NCI-H748 treated with DMSO at 0.1 percent for 48 hours (cell line): ENCODE measurements at regions not wholly inside any gene's neighbourhood (a gene's known extent, or its start where the extent isn't known, plus 50 kb on each side); places are given as distances from the start of the nearest gene placed in this dataset.

ENCODE experiments used
- DNase-seq: peaks from one replicate; lab custom pipeline; 2025; lab: John Stamatoyannopoulos, UW

DNA sequence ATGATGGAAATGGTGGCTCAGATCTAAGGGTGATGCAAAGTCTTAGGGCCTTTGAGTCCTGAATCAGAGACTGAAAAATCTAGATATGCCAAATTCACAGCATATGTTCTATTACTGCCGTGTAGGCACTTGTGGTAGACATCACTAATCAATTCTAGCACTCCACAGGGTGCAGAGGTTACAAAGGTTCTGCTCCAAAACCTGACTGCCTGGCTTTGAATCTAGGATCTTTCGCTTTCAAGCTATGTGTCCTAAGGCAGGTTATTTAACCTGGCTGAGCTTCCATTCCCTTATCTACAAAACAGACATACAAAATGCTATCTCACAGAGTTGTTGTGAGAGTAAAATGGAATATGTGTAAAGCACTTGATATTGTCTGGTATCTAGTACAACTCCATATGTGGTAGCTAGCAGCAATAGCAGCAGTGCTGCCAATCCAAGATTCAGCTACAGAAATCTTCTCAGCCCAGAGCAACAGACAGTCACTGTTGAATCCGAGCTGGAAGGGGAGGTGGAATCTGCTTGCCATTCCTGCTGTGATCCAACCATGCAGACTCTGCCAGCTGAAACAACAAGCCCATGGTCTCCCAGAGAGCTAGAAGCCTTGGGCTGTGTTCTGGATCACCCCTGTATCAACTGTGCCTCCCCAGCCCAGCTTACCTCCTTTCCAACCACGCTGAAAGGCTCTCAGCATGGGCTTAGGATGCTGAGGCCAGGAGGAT, 206.9 kb downstream of the TFAP2C start:
- no peak for DNase-seq

DNA sequence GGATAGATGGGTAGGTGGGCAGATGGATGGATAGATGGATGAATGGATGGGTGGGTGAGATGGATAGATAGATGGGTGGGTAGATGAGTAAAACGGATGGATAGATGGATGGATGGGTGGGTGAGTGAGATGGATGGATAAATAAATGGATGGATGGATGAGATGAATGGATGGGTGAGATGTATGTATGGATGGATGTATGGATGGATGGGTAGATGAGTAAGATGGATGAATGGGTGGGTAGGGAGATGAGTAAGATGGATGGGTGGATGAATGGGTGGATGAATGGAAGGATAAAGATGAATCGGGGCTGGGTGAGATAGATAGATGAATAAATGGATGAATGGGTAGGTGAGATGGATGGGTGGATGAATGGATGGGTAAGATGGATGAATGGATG, 210.1 kb downstream of the TFAP2C start:
- no peak for DNase-seq

DNA sequence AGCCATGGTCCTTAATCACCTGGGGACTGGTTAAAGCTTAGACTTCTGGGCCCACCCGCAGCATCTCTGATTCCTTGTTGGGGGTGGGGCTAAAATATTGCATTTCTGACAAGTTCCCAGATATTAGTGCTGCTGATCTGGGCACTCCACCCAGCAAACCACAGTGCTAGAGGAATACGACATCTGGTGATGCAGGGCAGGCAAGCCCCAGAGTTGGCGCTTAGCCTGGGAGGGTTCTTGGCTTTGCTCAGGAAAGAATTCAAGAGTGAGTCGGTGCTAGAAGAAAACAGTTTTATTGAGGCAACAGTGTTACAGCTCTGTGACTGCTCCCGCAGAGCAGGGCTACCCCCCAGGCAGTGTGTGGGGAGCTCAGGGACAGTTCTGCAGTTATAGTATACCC, 210.7 kb downstream of the TFAP2C start:
- no peak for DNase-seq

DNA sequence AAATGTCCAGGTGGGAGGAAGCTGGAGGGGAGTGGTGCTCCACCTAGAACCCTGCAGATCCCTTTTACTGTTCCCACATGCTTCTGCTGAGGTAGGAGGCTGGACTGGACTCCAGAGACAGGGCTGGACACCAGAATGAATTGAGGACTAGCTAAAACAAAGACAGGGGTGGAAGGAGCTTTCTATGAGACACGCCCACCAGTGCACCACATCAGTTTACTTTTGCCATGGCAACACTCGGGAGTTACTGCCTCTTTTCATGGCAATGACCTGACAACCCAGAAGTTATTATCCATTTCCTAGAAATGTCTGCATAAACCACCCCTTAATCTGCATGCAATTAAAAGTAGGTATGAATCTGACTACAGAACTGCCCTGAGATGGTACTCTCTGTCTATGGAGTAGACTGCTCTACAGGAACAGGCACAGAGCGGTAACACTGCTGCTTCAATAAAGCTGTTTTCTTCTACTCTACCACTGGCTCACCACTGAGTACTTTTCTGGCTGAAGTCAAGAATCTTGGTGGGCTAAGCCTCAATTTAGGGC, 211.7 kb downstream of the TFAP2C start:
- no peak for DNase-seq

DNA sequence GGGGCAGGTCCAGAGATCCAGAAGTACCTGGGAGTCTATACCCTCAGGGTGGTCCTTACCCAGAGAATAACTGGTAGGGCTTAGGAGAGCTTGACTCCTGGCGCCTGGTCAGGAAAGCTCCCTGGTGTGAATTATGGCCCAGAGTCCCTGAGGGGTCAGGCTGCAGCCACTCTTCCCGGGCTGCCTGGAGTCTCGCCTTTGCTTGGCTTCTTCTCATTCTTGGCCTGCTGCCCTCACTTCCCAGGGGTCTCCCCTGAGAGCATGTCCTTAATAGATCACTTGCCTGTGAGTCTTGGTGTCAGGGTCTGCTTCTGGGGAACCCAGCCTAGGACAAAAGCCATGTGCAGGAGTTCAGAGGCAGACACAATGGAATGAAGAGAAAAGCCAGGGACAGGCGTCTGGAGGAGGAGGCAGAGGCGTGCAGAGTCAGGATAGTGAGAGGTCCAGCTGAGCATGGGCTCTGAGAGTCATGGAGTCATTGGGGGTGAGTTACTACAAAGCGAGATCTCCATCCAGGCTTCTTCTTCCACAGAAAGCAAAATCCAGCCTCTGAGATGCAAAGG, 212.3 kb downstream of the TFAP2C start:
- DNase-seq = no peak

DNA sequence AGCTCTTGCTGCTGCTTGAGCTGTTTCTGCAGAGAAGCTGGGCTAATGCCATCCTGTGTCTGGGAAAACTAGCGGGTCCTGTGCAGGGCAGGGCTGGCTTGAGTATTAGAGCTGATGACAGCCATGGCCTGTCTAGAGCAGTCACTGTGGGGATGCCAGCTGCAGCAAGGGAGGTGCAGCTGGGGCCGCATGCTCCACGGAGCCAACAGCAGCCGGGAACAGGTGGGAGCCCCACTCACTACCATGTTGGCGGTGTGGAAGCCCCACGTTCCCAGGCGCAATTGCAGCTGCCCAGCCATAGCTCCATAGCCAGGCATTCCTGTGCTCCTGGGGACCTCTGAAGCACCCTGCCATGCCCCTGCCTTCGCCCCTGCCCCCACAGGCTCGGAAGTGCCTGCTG, 212.9 kb downstream of the TFAP2C start:
- DNase-seq = no peak

DNA sequence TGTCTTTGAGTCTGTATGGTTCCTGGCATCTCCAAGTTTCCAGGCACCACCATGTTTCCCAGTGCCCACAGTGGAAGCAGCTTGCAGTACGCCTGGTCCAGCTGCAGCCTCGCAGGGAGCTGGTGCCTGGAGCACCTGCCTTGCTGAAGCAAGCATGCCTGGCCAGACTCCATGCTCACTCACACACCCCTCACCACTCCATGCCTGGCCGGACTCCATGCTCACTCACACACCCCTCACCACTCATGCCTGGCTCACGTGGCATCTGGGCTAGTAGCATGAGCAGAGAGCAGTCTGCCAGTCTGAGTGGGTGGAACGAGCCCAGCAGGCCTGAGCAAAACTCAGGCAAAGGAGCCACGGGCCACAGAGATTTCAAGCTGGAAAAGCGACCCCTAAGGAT, 214.3 kb downstream of the TFAP2C start:
- no peak for DNase-seq

DNA sequence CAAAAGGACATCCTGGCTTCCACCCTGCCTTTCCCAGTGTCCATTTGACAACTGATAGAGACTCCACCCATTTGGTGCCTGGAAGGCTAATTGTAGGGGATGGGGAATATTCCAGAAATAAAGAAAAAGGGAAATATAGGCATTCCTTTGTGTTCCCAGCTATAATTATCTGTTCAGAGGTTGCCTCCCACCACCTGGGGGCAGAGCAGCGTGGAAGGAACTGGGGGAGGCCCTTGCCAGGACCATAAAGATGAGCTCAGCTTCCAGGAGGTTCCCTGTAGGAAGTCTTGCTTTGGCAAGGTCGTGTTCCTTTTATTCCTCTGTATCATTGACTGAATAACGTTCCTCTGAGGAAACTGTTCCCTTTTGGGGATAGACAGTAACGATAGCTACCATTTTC, 214.7 kb downstream of the TFAP2C start:
- DNase-seq = no peak

DNA sequence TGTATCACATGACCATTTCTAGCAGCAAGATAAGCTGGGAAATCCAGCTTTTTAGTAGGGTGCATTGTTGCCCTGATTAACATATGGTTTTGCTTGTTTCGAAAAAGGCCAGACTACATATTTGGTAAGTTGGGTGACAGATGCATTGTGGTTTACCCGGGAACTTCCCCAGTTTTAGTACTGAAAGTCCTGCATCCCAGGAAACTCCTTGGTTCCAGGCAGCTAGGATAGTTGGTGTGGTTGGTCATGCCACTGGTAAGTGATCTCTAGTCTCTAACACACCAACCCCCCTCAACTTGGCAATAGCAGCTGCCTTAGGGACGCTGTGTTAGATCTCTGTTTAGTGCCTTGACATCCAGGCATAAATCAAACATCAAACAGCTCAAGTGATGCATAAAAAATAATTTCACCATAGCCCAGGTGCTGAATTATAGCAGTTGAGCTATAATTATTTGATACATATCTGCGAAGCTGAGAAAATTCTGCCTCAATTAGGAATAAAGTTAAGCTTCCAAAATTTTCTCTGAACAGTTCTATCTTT, 216.5 kb downstream of the TFAP2C start:
- DNase-seq = no peak

DNA sequence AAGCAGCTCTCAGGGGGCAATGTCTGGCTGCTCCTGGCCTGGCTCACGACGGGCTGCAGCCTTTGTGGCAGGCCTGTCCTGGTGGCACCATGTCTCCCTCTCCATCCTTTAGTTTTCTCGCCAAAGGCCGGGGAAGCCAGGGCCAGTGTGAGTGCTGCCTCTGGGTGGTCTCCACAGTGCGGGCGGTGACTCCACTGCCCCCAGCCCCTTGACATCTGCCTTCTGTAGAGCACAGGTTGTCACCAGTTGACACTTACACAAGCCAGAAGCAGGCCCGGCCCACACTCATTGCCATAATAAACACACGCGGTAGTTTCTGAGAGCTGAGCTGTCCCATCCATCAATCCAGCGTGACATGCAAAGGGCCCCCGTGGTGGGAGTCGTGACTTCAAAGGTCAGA, 219.5 kb downstream of the TFAP2C start:
- DNase-seq = no peak

DNA sequence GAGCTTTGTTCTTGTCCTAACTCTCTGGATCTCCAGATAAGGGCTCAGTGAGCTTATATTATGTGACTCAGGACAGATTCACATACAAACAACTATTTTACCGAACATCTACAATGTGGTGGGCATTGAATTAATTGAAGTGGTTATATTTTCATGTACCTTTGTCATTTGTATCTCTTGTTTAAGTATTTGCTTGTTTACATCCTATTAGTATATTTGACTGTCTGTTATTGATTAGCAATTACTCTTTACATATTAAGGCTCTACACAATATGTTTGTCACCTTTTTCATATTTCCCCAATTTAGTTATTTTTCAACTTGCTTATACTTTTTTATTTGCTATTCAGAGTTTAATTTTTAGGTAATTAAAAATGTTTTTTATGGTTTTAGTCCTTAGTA, 222.4 kb downstream of the TFAP2C start:
- no peak for DNase-seq

DNA sequence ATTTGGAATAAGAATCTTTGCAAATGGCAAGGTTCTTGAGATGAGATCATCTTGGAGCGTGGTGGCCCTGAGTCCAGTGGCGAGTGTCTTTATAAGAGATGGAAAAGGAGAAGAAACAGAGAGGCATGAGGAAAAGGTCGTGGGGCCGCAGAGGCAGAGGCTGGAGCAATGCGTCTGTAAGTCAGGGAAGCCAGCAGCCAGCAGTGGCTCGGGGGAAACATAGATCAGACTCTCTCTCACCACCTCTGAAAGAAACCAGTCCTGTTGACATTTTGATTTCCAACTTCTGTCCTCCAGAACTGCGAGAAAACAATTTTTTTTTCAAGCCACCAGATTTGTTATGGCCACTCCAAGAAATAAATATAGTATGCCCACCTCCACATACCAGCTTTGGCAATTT, 226.6 kb downstream of the TFAP2C start:
- no peak for DNase-seq

DNA sequence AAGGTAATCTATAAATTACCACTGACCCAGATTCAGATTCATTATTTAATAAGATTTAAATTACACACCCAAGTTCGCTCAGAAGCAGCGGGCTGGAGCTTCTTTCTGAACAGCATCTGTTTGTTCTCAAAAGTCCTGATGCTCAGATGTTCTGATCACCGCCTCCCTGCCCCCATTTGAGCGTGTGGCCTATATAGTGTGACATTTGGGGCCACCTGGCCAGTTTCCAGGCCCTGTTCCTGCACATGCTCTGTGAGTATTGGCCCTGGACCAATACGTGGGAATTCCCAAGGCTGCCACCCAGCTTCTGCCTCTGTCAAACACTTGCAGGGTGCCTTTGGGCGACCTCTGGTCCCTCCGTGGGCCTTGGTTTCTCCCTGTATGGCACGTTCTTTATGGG, 228.8 kb downstream of the TFAP2C start:
- no peak for DNase-seq

DNA sequence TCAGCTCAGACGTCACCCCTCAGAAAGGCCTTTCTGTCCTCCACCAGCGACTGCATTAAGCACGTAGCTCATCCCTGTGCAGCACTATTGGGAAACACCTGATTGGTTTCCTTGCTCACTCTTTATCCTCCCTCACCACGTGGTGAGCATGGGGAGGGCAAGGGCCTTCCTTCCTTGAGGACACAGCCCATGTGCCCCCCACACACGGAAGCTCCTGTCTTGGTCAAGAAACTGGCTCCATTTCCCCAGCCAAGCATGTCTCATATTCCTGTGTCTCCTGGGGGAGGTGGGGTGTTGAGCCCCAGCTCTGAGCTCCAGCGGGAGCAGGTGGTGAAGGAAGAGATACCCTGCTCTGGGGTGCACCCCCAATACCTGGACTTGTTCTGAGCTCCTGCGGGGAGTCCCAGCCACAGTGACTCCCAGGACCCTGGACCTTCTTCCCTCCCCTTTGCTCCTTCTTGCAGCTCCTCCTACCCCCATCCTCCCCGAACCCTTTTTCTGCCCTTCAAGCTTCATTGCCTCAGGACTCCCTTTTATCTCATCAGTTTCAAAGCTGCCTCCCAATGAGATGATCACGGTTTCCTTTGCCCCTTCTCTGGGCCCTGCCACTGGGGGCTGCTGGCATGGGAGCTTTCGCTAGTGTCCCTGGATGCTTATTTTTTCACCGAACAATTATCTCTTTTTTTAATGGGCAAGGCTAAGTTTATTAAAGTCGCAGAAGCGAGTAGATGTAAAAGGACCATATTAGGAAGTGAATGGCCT, 230.1 kb downstream of the TFAP2C start:
- no peak for DNase-seq

DNA sequence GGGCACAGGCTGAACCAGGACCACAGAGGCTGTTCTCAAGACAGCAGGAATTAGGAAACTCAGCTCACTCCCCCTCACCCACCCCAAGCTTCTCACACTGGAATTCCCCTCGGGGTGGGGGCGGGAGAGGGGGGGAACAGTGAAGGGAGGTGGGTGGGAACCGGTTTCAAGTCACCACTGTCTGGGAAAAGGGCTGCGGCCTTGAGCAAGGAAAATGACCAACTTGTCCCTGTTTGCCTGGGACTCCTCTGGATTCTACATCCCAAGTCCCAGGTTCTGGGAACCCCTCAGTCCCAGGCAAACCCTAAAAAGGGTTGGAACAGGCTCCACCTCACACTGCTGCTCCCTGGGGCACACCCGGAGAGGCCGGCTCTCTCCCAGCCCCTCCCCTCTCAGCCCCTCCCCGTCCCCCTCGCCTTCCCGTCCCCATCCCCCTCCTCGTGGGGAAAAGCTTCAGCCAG, 230.7 kb downstream of the TFAP2C start:
- DNase-seq = no peak

DNA sequence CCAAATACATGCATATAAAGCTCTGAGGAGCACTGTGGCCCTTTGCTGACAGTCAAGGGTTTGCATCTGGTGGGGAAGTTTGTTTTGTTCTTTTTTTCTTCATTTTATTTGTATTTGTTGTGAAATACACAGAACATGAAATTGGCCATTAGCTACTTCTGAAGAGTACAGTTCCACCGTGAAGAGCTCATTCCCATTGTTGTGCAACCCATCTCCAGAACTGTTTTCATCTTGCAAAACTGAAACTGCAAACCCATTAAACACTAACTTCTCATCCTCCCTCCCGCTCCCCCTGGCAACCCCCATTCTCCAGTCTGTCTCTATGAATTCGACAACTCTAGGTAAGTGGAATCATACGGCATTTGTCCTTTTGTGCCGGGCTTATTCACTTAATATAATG, 231.3 kb downstream of the TFAP2C start:
- no peak for DNase-seq

DNA sequence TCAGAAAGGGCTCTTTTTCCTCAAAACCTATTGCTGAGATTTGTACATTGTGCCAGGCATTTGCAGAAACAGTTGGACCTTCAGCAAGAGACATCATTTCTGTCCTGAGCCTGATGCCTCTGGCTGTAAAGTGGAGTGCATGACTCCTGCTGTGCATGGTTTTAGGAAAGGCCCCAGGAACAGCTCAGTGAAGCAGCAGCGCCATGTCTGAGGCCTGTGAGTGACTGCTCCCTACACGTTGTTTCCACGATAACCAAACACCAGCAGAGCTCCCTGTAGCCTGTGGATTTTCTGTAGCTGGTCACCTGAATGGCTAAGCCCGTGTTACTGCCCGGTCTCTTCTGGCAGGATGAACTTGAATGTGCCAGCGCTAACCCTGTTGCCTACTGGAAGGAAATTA, 232.5 kb downstream of the TFAP2C start:
- DNase-seq = no peak

DNA sequence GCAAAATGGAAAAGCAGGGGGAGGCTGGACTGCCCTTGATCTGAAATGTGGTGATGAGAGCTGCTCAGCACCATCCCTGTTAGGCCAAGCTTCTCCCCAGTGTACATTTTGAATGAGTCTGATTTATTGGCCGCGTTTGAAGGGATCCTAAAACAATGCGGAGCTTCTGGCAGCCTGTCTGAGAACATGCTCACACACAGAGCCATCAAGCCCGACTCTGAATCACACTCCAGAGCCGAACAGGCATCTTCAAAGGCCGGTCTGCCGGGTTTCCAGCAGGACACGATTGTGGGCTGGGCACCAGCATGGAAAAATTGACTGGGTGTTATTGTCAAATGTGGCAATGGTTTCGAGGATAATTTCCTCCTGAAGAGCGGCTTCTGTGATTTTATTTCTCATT, 235.9 kb downstream of the TFAP2C start:
- DNase-seq = no peak

DNA sequence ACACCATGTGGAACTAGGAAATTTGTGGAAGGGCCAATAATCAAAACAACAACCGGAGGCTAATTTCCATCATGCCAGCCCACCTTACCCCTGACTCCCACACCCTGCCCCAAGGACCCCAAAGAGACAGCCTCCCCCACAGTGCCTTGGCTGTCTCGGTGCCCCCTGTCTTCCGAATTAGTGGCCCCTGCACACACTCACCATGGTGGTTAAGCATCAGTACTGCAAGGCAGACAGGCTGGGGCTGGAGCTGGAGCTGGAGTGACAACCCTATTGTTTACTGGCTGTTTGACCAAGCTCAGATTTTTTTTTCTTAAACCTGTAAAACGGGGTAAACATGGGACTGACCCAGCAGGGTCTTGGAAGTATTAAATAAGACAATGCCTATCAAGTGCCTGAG, 238.0 kb downstream of the TFAP2C start:
- no peak for DNase-seq

DNA sequence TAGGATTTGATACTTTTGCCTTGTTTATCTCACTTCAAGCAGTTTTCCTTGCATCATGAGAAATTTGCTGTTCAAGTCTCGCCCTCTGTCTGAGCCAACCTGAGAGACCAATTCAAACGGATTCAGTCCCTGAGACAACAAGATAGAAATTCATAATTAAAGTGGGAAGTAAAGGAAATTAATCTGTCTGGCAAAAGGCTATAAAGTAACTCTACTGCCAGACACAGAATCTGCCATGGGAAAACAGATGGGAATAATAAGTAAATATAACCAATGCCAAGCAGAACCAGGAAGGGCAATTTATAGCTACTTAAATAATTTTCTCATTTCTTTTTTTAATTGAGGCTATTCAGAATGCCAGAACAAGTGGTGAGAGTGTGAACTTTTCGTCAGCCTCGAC, 239.6 kb downstream of the TFAP2C start:
- DNase-seq = no peak

DNA sequence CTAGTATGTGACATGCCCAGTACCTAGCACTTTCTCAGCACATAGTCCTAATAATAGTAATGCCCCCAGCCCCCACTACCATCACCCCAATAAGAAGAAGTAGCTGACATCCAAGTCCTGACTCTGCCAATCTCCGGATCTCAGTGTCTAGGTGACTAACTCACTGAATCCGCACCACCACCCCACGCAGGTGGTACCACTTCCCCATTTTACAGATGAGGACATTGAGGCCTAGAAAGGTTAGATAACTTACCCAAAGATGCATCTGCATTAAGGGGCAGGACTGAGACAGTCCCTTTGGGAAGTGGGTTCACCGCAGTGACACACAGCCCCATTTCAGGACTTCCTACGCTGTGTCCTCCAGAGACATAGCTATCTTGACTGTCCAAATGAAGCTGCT, 241.2 kb downstream of the TFAP2C start:
- DNase-seq = no peak

DNA sequence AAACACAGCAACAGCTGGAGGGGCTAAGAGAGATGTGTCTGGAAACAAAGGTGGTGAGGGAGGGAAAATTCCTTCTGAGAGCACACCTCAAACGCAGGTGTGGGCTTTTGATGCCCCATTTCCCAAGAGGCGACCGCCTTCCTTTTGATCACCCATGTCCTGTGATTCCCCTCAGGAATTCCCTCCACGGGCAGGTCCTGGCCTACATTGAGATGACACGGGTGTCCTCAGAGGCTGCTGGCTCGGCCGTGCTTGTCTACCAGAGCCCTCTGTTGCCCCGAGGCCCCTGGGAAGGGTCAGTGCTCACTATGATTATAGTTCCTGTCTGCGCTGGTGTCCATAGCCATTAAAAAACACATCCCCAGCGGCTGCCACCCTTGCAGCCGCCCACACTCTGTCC, 242.6 kb downstream of the TFAP2C start:
- no peak for DNase-seq
